ENCODE measurements at regions not wholly inside any gene's neighbourhood (a gene's known extent, or its start where the extent isn't known, plus 50 kb on each side); places are given as distances from the start of the nearest gene placed in this dataset.
"Not testable (repeated sequence)": the region's sequence is repeated elsewhere in the genome, so short reads cannot be mapped to it uniquely, and the experiment has no call there.

- Histone ChIP-seq H3K36me3 (no peaks in the 10 kb centered on the region), H3K4me1 (peaks cover 0 to 11% (median 2%) of the 10 kb centered on the region in 4 donors), H3K4me3 (no peak overlapping the region), H3K27me3 (no peaks in the 10 kb centered on the region), H3K27ac (no peak overlapping the region), H3K9me3 (no peaks in the 10 kb centered on the region)
- intact Hi-C loops (cut with DNase I), result no loop called here
- TF ChIP-seq CTCF (IDR thresholded peaks at IDR 0.05) (no peak), POLR2A (IDR thresholded peaks at IDR 0.05) (no peak), POLR2AphosphoS5 (IDR thresholded peaks at IDR 0.05) (no peak), EP300 (IDR thresholded peaks at IDR 0.05) (no peak)
- 64 to 67% methylated on average over 6 of the region's 6 CpGs for WGBS, 2 donors
- no peak for DNase-seq
These were observed 155.3 kb downstream of the ADSS2 start for GRCh38 chr1:244296447-244296846.

GRCh38 chr1:244297087-244297486, 154.6 kb downstream of the ADSS2 start:
- intact Hi-C loops (cut with DNase I), result no loop called here
- Histone ChIP-seq H3K27me3 (no peaks in the 10 kb centered on the region), H3K36me3 (no peaks in the 10 kb centered on the region), H3K9me3 (no peaks in the 10 kb centered on the region), H3K4me3 (no peak overlapping the region), H3K27ac (no peak overlapping the region), H3K4me1 (peaks cover 0 to 11% (median 2%) of the 10 kb centered on the region in 4 donors)
- 75 to 94% methylated on average over 3 of the region's 3 CpGs for WGBS, 2 donors
- TF ChIP-seq CTCF (IDR thresholded peaks at IDR 0.05), result no peak
- TF ChIP-seq POLR2A (IDR thresholded peaks at IDR 0.05), result no peak
- no peak for TF ChIP-seq EP300 (IDR thresholded peaks at IDR 0.05)
- TF ChIP-seq POLR2AphosphoS5 (IDR thresholded peaks at IDR 0.05), result no peak
- DNase-seq, result no peak

- no peak for DNase-seq
- no peak overlapping the region for H3K27ac ChIP-seq
- no peaks in the 10 kb centered on the region for H3K27me3 ChIP-seq
- H3K36me3 ChIP-seq, result no peaks in the 10 kb centered on the region
- H3K9me3 ChIP-seq, result no peaks in the 10 kb centered on the region
- peaks cover 0 to 11% (median 2%) of the 10 kb centered on the region in 4 donors for H3K4me1 ChIP-seq
- intact Hi-C loops (cut with DNase I), result no loop called here
- TF ChIP-seq CTCF (IDR thresholded peaks at IDR 0.05) (no peak), POLR2A (IDR thresholded peaks at IDR 0.05) (no peak), POLR2AphosphoS5 (IDR thresholded peaks at IDR 0.05) (no peak), EP300 (IDR thresholded peaks at IDR 0.05) (no peak)
- H3K4me3 ChIP-seq, result no peak overlapping the region
- WGBS, 2 donors, result 82 to 91% methylated on average over 7 of the region's 7 CpGs
These were observed 154.1 kb downstream of the ADSS2 start for GRCh38 chr1:244297616-244298015.

GRCh38 chr1:244300029-244300375, 151.7 kb downstream of the ADSS2 start:
- peak overlapping the region; percentile 33 to 74 (median 64) for H3K27ac ChIP-seq
- peaks cover 0 to 11% (median 2%) of the 10 kb centered on the region in 4 donors for H3K4me1 ChIP-seq
- H3K36me3 ChIP-seq; H3K9me3 ChIP-seq; DNase-seq; H3K27me3 ChIP-seq; intact Hi-C loops (cut with DNase I): not testable (repeated sequence)
- 94 to 96% methylated on average over 12 of the region's 12 CpGs for WGBS, 2 donors
- peak overlapping the region in 3 of 4 donors; percentile 36 to 48 (median 44) for H3K4me3 ChIP-seq

- no peak for DNase-seq
- intact Hi-C loops (cut with DNase I), result no loop called here
- Histone ChIP-seq H3K27me3 (no peaks in the 10 kb centered on the region), H3K27ac (no peak overlapping the region), H3K4me1 (peaks cover 0 to 11% (median 2%) of the 10 kb centered on the region in 4 donors), H3K4me3 (no peak overlapping the region), H3K9me3 (no peaks in the 10 kb centered on the region), H3K36me3 (no peaks in the 10 kb centered on the region)
- 87 to 91% methylated on average over 5 of the region's 5 CpGs for WGBS, 2 donors
- no peak for TF ChIP-seq POLR2AphosphoS5 (IDR thresholded peaks at IDR 0.05)
- no peak for TF ChIP-seq EP300 (IDR thresholded peaks at IDR 0.05)
- no peak for TF ChIP-seq CTCF (IDR thresholded peaks at IDR 0.05)
- no peak for TF ChIP-seq POLR2A (IDR thresholded peaks at IDR 0.05)
These were observed 150.0 kb downstream of the ADSS2 start for GRCh38 chr1:244301595-244302130.
